ENCODE measurements at regions not wholly inside any gene's neighbourhood (a gene's known extent, or its start where the extent isn't known, plus 50 kb on each side); places are given as distances from the start of the nearest gene placed in this dataset.
"Not testable (repeated sequence)": the region's sequence is repeated elsewhere in the genome, so short reads cannot be mapped to it uniquely, and the experiment has no call there.

DNA sequence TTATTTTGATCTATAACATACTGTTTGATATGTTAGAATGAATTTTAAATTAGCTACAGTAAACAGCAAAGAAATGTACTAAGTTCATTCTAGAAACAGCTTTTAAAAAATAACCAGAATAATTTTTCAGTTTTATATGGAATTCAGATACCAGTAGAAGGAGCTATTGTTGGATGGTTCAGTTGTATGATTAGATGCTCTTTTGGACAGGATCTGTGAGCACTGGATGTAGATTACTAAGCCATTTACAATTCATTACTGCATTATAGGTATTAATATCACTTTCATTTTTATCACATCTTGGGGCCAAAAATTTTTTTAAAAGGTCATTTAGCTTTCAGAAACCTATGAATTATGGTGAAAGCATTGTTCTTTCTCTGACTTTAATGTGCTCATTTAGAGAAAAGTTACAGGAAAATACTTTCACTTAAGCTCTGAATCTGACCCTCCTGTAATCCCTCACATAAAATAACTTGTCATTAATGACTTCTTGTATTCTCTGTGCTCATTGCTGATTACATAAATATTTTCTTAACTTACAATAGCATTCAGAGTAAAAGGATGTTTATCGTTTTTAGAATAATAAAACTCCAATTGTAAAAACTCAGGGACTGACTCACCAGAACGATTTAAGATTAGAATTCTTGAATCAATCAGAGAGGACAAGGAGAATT lies 750.2 kb downstream of the SLC4A3 start:
- Histone ChIP-seq H3K27ac (ENCODE audit: low read depth in 1 of 2, low read length in 1 of 2) (no peak overlapping the region), H3K9me3 (ENCODE audit: control insufficient read depth in 2 of 2, insufficient read depth in 1 of 2, low read length in 1 of 2) (no peaks in the 10 kb centered on the region)
- no peak for DNase-seq (ENCODE audit: low read depth in 6 of 9, low spot score in 9 of 9)

DNA sequence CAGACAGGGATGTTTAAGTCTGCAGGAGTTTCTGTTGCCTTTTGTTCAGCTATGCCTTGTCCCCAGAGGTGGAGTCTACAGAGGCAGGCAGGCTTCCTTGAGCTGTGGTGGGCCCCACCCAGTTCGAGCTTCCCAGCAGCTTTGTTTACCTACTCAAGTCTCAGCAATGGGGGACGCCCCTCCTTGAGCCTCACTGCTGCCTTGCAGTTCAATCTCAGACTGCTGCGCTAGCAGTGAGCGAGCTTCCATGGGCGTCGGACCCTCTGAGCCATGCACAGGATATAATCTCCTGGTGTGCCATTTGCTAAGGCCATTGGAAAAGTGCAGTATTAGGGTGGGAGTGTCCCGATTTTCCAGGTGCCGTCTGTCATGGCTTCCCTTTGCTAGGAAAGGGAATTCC lies 760.3 kb downstream of the SLC4A3 start:
- not testable (repeated sequence) for H3K27me3 ChIP-seq (ENCODE audit: control insufficient read depth in 2 of 2, insufficient read depth in 1 of 2, low read length in 1 of 2); H3K36me3 ChIP-seq (ENCODE audit: control insufficient read depth in 2 of 2, insufficient read depth in 2 of 2, low read length in 1 of 2); H3K9me3 ChIP-seq (ENCODE audit: control insufficient read depth in 2 of 2, insufficient read depth in 1 of 2, low read length in 1 of 2); H3K4me3 ChIP-seq (ENCODE audit: low read length in 2 of 2); H3K27ac ChIP-seq (ENCODE audit: low read depth in 1 of 2, low read length in 1 of 2); H3K4me1 ChIP-seq (ENCODE audit: control insufficient read depth in 2 of 2, insufficient read depth in 2 of 2, low read length in 2 of 2); DNase-seq (ENCODE audit: low read depth in 6 of 9, low spot score in 9 of 9)
- 91% methylated on average over 8 of the region's 8 CpGs for WGBS

More for the DNA sequence above, 750.2 kb downstream of the SLC4A3 start:
- Histone ChIP-seq H3K27me3 (ENCODE audit: control insufficient read depth in 2 of 2, insufficient read depth in 1 of 2, low read length in 1 of 2) (no peaks in the 10 kb centered on the region), H3K36me3 (ENCODE audit: control insufficient read depth in 2 of 2, insufficient read depth in 2 of 2, low read length in 1 of 2) (no peaks in the 10 kb centered on the region), H3K4me1 (ENCODE audit: control insufficient read depth in 2 of 2, insufficient read depth in 2 of 2, low read length in 2 of 2) (no peaks in the 10 kb centered on the region), H3K4me3 (ENCODE audit: low read length in 2 of 2) (no peak overlapping the region)
- 87% methylated on average over 2 of the region's 2 CpGs for WGBS

- Histone ChIP-seq H3K27me3 (ENCODE audit: control insufficient read depth in 2 of 2, insufficient read depth in 1 of 2, low read length in 1 of 2) (no peaks in the 10 kb centered on the region), H3K4me1 (ENCODE audit: control insufficient read depth in 2 of 2, insufficient read depth in 2 of 2, low read length in 2 of 2) (no peaks in the 10 kb centered on the region), H3K36me3 (ENCODE audit: control insufficient read depth in 2 of 2, insufficient read depth in 2 of 2, low read length in 1 of 2) (no peaks in the 10 kb centered on the region), H3K4me3 (ENCODE audit: low read length in 2 of 2) (no peak overlapping the region), H3K27ac (ENCODE audit: low read depth in 1 of 2, low read length in 1 of 2) (no peak overlapping the region), H3K9me3 (ENCODE audit: control insufficient read depth in 2 of 2, insufficient read depth in 1 of 2, low read length in 1 of 2) (no peaks in the 10 kb centered on the region)
- 95% methylated on average over 2 of the region's 2 CpGs for WGBS
- DNase-seq (ENCODE audit: low read depth in 6 of 9, low spot score in 9 of 9), result no peak
Observed at GRCh38 chr2:220393711-220394110, 766.3 kb downstream of the SLC4A3 start.

DNA sequence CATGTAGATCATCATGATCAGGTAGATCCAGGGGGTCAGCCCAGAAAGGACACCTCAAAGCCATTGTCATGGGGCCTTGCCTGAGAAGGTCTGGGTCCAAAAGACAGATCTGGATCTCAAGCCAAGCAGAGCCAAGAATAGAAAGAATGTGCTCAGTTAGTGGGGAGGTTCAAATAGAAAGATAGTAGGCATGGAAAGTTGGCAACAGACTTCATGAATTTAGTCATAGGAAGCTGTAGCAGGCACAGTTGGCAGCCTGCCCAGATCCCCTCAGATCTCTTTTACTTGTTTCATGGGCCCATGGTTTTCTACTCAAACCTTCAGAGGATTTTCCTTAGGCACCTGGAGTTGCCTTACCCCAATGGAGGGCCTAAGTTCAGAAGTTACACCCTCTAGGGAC lies 767.0 kb downstream of the SLC4A3 start:
- Histone ChIP-seq H3K27ac (ENCODE audit: low read depth in 1 of 2, low read length in 1 of 2) (no peak overlapping the region), H3K9me3 (ENCODE audit: control insufficient read depth in 2 of 2, insufficient read depth in 1 of 2, low read length in 1 of 2) (no peaks in the 10 kb centered on the region), H3K4me1 (ENCODE audit: control insufficient read depth in 2 of 2, insufficient read depth in 2 of 2, low read length in 2 of 2) (no peaks in the 10 kb centered on the region), H3K4me3 (ENCODE audit: low read length in 2 of 2) (no peak overlapping the region), H3K36me3 (ENCODE audit: control insufficient read depth in 2 of 2, insufficient read depth in 2 of 2, low read length in 1 of 2) (no peaks in the 10 kb centered on the region), H3K27me3 (ENCODE audit: control insufficient read depth in 2 of 2, insufficient read depth in 1 of 2, low read length in 1 of 2) (no peaks in the 10 kb centered on the region)
- no peak for DNase-seq (ENCODE audit: low read depth in 6 of 9, low spot score in 9 of 9)

DNA sequence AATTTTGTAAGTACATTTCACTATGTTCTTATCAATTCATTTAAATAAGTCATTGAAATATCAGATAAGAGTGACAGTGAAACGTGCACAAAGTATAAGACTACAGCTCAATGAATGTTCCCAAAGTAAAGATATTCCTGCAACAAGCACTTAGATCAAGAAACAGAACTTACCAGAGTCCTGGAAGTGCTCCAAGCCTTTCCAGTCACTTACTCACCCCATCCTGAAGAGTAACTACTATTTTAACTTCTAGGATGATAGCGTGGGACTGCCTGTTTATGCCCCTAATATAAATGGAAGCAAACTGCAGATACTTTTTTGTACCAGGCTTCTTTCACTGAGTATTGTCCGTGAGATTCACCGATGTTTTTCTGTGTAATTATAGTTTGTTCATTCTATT lies 768.9 kb downstream of the SLC4A3 start:
- no peaks in the 10 kb centered on the region for H3K27me3 ChIP-seq (ENCODE audit: control insufficient read depth in 2 of 2, insufficient read depth in 1 of 2, low read length in 1 of 2)
- no peak overlapping the region for H3K27ac ChIP-seq (ENCODE audit: low read depth in 1 of 2, low read length in 1 of 2)
- no peak for DNase-seq (ENCODE audit: low read depth in 6 of 9, low spot score in 9 of 9)
- WGBS, result 82% methylated on average over 4 of the region's 4 CpGs
- H3K9me3 ChIP-seq (ENCODE audit: control insufficient read depth in 2 of 2, insufficient read depth in 1 of 2, low read length in 1 of 2), result no peaks in the 10 kb centered on the region
- no peaks in the 10 kb centered on the region for H3K36me3 ChIP-seq (ENCODE audit: control insufficient read depth in 2 of 2, insufficient read depth in 2 of 2, low read length in 1 of 2)
- no peak overlapping the region for H3K4me3 ChIP-seq (ENCODE audit: low read length in 2 of 2)
- H3K4me1 ChIP-seq (ENCODE audit: control insufficient read depth in 2 of 2, insufficient read depth in 2 of 2, low read length in 2 of 2), result no peaks in the 10 kb centered on the region

GRCh38 chr2:220410296-220410695 lies 782.9 kb downstream of the SLC4A3 start:
- WGBS, result 96% methylated on average over 1 of the region's 1 CpG
- H3K4me3 ChIP-seq (ENCODE audit: low read length in 2 of 2), result no peak overlapping the region
- H3K9me3 ChIP-seq (ENCODE audit: control insufficient read depth in 2 of 2, insufficient read depth in 1 of 2, low read length in 1 of 2), result peaks cover 0 to 13% of the 10 kb centered on the region in 2 donors
- DNase-seq (ENCODE audit: low read depth in 6 of 9, low spot score in 9 of 9), result no peak
- no peaks in the 10 kb centered on the region for H3K4me1 ChIP-seq (ENCODE audit: control insufficient read depth in 2 of 2, insufficient read depth in 2 of 2, low read length in 2 of 2)
- no peaks in the 10 kb centered on the region for H3K36me3 ChIP-seq (ENCODE audit: control insufficient read depth in 2 of 2, insufficient read depth in 2 of 2, low read length in 1 of 2)
- no peak overlapping the region for H3K27ac ChIP-seq (ENCODE audit: low read depth in 1 of 2, low read length in 1 of 2)
- H3K27me3 ChIP-seq (ENCODE audit: control insufficient read depth in 2 of 2, insufficient read depth in 1 of 2, low read length in 1 of 2), result no peaks in the 10 kb centered on the region

DNA sequence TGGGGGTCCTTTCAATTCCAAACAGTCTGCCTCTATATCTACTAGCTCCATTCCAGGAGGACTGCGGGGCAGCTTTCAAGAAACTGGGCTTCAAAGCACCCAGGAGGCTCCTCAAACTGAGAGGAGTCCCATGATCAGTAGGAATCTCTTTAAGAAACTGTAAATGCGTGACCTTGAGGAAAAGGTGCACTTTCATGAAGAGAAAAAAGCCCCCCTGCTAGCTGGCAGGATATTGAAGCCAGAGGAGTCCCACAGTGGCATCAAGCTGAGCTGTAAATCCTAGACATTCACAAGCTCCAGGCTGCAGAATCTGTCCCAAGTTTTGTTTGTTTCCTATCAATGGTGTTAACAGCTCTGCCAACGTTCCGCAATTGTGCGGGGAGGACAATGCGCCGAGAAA lies 790.1 kb downstream of the SLC4A3 start:
- Histone ChIP-seq H3K4me3 (ENCODE audit: low read length in 2 of 2) (no peak overlapping the region), H3K4me1 (ENCODE audit: control insufficient read depth in 2 of 2, insufficient read depth in 2 of 2, low read length in 2 of 2) (no peaks in the 10 kb centered on the region), H3K27me3 (ENCODE audit: control insufficient read depth in 2 of 2, insufficient read depth in 1 of 2, low read length in 1 of 2) (no peaks in the 10 kb centered on the region), H3K9me3 (ENCODE audit: control insufficient read depth in 2 of 2, insufficient read depth in 1 of 2, low read length in 1 of 2) (peaks cover 0 to 7% of the 10 kb centered on the region in 2 donors), H3K27ac (ENCODE audit: low read depth in 1 of 2, low read length in 1 of 2) (no peak overlapping the region), H3K36me3 (ENCODE audit: control insufficient read depth in 2 of 2, insufficient read depth in 2 of 2, low read length in 1 of 2) (no peaks in the 10 kb centered on the region)
- DNase-seq (ENCODE audit: low read depth in 6 of 9, low spot score in 9 of 9), result no peak
- WGBS, result 91% methylated on average over 7 of the region's 7 CpGs

DNA sequence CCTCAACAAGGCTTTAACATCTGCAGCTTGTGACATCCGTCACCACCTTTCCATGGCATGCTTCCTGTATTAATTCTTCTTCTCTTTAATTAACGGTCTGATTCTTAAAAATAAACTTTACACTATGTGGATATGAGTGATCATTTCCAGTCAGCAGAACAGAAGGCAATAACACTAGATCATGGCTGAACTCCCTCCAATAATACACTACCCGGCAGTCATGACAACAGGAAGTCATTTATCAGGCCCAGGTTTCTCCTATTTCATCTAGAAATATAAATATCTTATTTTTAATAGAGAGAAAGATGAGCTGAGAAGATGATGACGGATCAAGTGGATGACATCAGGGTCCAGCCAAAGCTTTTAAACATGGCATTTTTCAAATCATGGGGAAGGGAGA lies 792.2 kb downstream of the SLC4A3 start:
- peaks cover 0 to 2% of the 10 kb centered on the region in 2 donors for H3K9me3 ChIP-seq (ENCODE audit: control insufficient read depth in 2 of 2, insufficient read depth in 1 of 2, low read length in 1 of 2)
- no peaks in the 10 kb centered on the region for H3K27me3 ChIP-seq (ENCODE audit: control insufficient read depth in 2 of 2, insufficient read depth in 1 of 2, low read length in 1 of 2)
- no peak overlapping the region for H3K27ac ChIP-seq (ENCODE audit: low read depth in 1 of 2, low read length in 1 of 2)
- H3K36me3 ChIP-seq (ENCODE audit: control insufficient read depth in 2 of 2, insufficient read depth in 2 of 2, low read length in 1 of 2), result no peaks in the 10 kb centered on the region
- DNase-seq (ENCODE audit: low read depth in 6 of 9, low spot score in 9 of 9), result no peak
- WGBS, result 66% methylated on average over 4 of the region's 4 CpGs
- no peaks in the 10 kb centered on the region for H3K4me1 ChIP-seq (ENCODE audit: control insufficient read depth in 2 of 2, insufficient read depth in 2 of 2, low read length in 2 of 2)
- H3K4me3 ChIP-seq (ENCODE audit: low read length in 2 of 2), result no peak overlapping the region

- no peak overlapping the region for H3K27ac ChIP-seq (ENCODE audit: low read depth in 1 of 2, low read length in 1 of 2)
- no peaks in the 10 kb centered on the region for H3K36me3 ChIP-seq (ENCODE audit: control insufficient read depth in 2 of 2, insufficient read depth in 2 of 2, low read length in 1 of 2)
- H3K4me3 ChIP-seq (ENCODE audit: low read length in 2 of 2), result no peak overlapping the region
- peaks cover 0 to 2% of the 10 kb centered on the region in 2 donors for H3K9me3 ChIP-seq (ENCODE audit: control insufficient read depth in 2 of 2, insufficient read depth in 1 of 2, low read length in 1 of 2)
- no peak for DNase-seq (ENCODE audit: low read depth in 6 of 9, low spot score in 9 of 9)
- H3K27me3 ChIP-seq (ENCODE audit: control insufficient read depth in 2 of 2, insufficient read depth in 1 of 2, low read length in 1 of 2), result no peaks in the 10 kb centered on the region
- no peaks in the 10 kb centered on the region for H3K4me1 ChIP-seq (ENCODE audit: control insufficient read depth in 2 of 2, insufficient read depth in 2 of 2, low read length in 2 of 2)
Observed at GRCh38 chr2:220420820-220421219, 793.4 kb downstream of the SLC4A3 start.

DNA sequence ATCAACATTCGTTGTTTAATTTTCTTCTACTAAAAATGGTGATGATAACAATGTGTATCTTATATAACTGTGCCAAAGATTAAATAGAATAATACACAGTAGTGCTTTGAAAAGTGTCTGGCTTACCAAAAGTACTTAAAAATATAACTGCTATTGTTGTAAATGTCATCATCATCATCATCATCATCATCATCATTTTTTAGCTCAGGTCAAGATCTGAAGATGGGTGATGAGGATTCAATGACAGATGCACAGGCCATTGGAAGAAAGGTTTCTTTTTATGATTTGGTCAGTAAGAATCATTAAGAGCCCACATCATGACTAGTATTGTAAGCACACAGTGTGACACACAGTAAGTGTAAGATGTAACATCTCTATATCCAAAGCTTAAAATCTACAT lies 795.2 kb downstream of the SLC4A3 start:
- Histone ChIP-seq H3K27me3 (ENCODE audit: control insufficient read depth in 2 of 2, insufficient read depth in 1 of 2, low read length in 1 of 2) (no peaks in the 10 kb centered on the region), H3K9me3 (ENCODE audit: control insufficient read depth in 2 of 2, insufficient read depth in 1 of 2, low read length in 1 of 2) (no peaks in the 10 kb centered on the region), H3K4me1 (ENCODE audit: control insufficient read depth in 2 of 2, insufficient read depth in 2 of 2, low read length in 2 of 2) (no peaks in the 10 kb centered on the region), H3K4me3 (ENCODE audit: low read length in 2 of 2) (no peak overlapping the region), H3K36me3 (ENCODE audit: control insufficient read depth in 2 of 2, insufficient read depth in 2 of 2, low read length in 1 of 2) (no peaks in the 10 kb centered on the region), H3K27ac (ENCODE audit: low read depth in 1 of 2, low read length in 1 of 2) (no peak overlapping the region)
- 87% methylated on average over 1 of the region's 1 CpG for WGBS
- DNase-seq (ENCODE audit: low read depth in 6 of 9, low spot score in 9 of 9), result no peak
